OCI-LY1 (cell line): ENCODE measurements at regions not wholly inside any gene's neighbourhood (a gene's known extent, or its start where the extent isn't known, plus 50 kb on each side); places are given as distances from the start of the nearest gene placed in this dataset.

ENCODE experiments used
- H2AFZ ChIP-seq: fragments of 200-600 bp; sonication (generic), shearing (Covaris generic); 2 replicates; pipeline ENCODE4 v1.6.0; 2014; ENCODE audit warnings: antibody characterized with exemption, mild to moderate bottlenecking, low read length
- H3F3A ChIP-seq: fragments of 200-600 bp; sonication (generic), shearing (Covaris generic); 2 replicates; pipeline ENCODE4 v1.6.0; 2014; ENCODE audit warnings: mild to moderate bottlenecking, antibody characterized with exemption, low read length, moderate library complexity; ENCODE audit not compliant: insufficient read depth
- H3K27ac ChIP-seq: fragments of 200-600 bp; sonication (generic); 2 replicates; pipeline ENCODE4 v1.5.1; 2014; ENCODE audit warnings: low read length, mixed run types, mild to moderate bottlenecking, low read depth; ENCODE audit not compliant: poor library complexity, severe bottlenecking
- H3K27me3 ChIP-seq: fragments of 200-600 bp; sonication (generic); 2 replicates; pipeline ENCODE4 v1.6.0; 2014; ENCODE audit warnings: antibody characterized with exemption, mild to moderate bottlenecking, low read length, moderate library complexity; ENCODE audit not compliant: insufficient read depth
- H3K36me3 ChIP-seq: fragments of 200-600 bp; sonication (generic); 2 replicates; pipeline ENCODE4 v1.6.1; 2014; ENCODE audit warnings: mild to moderate bottlenecking, antibody characterized with exemption, low read length, moderate library complexity, mixed read lengths; ENCODE audit not compliant: insufficient read depth
- H3K4me1 ChIP-seq: fragments of 200-600 bp; sonication (generic); 2 replicates; pipeline ENCODE4 v1.5.1; 2014; ENCODE audit warnings: mild to moderate bottlenecking, low read length, moderate library complexity; ENCODE audit not compliant: insufficient read depth, severe bottlenecking
- H3K4me2 ChIP-seq: fragments of 200-600 bp; sonication (generic), shearing (Covaris generic); 2 replicates; pipeline ENCODE4 v1.6.1; 2014; ENCODE audit warnings: low read length
- H3K4me3 ChIP-seq: fragments of 200-600 bp; sonication (generic); 2 replicates; pipeline ENCODE4 v1.5.1; 2014; ENCODE audit warnings: low read length, low read depth, mild to moderate bottlenecking, mixed read lengths; ENCODE audit not compliant: poor library complexity, severe bottlenecking
- H3K79me2 ChIP-seq: fragments of 200-600 bp; shearing (Covaris generic); 2 replicates; pipeline ENCODE4 v1.6.1; 2016; ENCODE audit warnings: mixed run types, low read length, mixed read lengths; ENCODE audit not compliant: insufficient read depth
- H3K9ac ChIP-seq: fragments of 200-600 bp; sonication (generic), shearing (Covaris generic); 2 replicates; pipeline ENCODE4 v1.6.1; 2014; ENCODE audit warnings: mild to moderate bottlenecking, low read length, mixed read lengths
- H3K9me2 ChIP-seq: fragments of 200-600 bp; sonication (generic), shearing (Covaris generic); 2 replicates; pipeline ENCODE4 v1.6.1; 2014; ENCODE audit warnings: low read depth, mild to moderate bottlenecking, low read length, mixed read lengths
- H3K9me3 ChIP-seq: fragments of 200-600 bp; shearing (Covaris generic); 2 replicates; pipeline ENCODE4 v1.6.1; 2014; ENCODE audit warnings: low read length, mixed read lengths
- H4K20me1 ChIP-seq: fragments of 200-600 bp; sonication (generic), shearing (Covaris generic); 2 replicates; pipeline ENCODE4 v1.6.0; 2016; ENCODE audit warnings: mild to moderate bottlenecking, low read length; ENCODE audit not compliant: insufficient read depth
- EZH2 ChIP-seq: fragments of 200-600 bp; sonication (generic), shearing (Covaris generic); IDR thresholded peaks from 2 replicates; pipeline ENCODE4 v1.8.0; 2017; ENCODE audit warnings: borderline replicate concordance, mixed run types, mild to moderate bottlenecking, antibody characterized with exemption, low read length, moderate library complexity, mixed read lengths
- TF ChIP-seq, protein P1 (sequence below): fragments of 200-600 bp; sonication (generic), shearing (Covaris generic); IDR thresholded peaks from 2 replicates; pipeline ENCODE4 v1.5.1; 2017; ENCODE audit warnings: mild to moderate bottlenecking, antibody characterized with exemption, low read length, moderate library complexity, mixed read lengths

DNA sequence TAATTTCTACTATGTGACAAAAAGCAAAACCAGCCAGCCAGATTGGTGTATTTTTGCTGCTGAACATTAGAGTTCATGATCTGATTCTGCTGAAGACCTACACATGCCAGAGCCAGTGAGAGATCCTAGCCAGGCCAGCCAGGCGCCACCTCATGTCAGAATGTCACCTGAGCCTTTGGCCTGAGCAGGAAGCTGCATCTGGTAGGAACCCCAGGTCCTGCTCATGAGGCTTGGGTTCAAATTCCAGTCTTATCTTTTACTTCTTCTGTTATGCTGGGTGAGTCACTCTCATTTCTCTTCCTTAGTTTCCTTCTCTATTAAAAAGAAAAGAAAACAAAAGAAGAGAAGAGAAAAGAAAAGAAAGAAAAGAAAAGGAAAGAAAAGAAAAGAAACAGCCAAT lies 585.1 kb upstream of the CDH5 start:
- no peaks in the 10 kb centered on the region for H4K20me1 ChIP-seq
- no peaks in the 10 kb centered on the region for H3K9me2 ChIP-seq
- no peak overlapping the region for H3K9ac ChIP-seq
- H3F3A ChIP-seq, result no peaks in the 10 kb centered on the region
- H3K9me3 ChIP-seq, result peaks cover 3% of the 10 kb centered on the region; the same call in 1 of the 2 replicates
- H2AFZ ChIP-seq, result no peak overlapping the region
- H3K27me3 ChIP-seq, result no peaks in the 10 kb centered on the region
- H3K79me2 ChIP-seq, result no peaks in the 10 kb centered on the region
- no peaks in the 10 kb centered on the region for H3K4me1 ChIP-seq
- no peak overlapping the region for H3K27ac ChIP-seq
- no peak for TF ChIP-seq EZH2
- TF ChIP-seq, protein P1, sequence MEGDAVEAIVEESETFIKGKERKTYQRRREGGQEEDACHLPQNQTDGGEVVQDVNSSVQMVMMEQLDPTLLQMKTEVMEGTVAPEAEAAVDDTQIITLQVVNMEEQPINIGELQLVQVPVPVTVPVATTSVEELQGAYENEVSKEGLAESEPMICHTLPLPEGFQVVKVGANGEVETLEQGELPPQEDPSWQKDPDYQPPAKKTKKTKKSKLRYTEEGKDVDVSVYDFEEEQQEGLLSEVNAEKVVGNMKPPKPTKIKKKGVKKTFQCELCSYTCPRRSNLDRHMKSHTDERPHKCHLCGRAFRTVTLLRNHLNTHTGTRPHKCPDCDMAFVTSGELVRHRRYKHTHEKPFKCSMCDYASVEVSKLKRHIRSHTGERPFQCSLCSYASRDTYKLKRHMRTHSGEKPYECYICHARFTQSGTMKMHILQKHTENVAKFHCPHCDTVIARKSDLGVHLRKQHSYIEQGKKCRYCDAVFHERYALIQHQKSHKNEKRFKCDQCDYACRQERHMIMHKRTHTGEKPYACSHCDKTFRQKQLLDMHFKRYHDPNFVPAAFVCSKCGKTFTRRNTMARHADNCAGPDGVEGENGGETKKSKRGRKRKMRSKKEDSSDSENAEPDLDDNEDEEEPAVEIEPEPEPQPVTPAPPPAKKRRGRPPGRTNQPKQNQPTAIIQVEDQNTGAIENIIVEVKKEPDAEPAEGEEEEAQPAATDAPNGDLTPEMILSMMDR, result no peak
- H3K36me3 ChIP-seq, result no peaks in the 10 kb centered on the region
- H3K4me3 ChIP-seq, result no peak overlapping the region
- H3K4me2 ChIP-seq, result no peak overlapping the region

DNA sequence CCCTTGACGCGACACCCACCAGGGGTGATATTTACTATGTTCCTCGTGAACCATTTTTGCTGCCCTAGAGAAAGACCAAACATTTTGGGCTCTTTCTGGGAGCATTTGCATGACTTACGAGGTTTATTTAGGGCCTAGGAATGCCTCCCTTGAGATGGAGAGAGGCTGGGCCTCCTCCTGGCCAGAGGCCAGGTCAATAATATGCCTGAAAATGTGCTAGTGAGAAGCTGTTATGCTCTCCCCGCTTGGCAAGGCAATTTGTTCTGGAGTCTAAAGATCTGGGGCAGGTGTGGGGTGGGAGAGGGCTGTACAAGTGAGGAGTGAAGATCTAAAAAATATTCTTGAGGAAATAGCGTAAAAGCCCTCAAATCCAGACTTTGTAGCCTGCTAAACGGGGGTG lies 587.3 kb upstream of the CDH5 start:
- Histone ChIP-seq H3F3A (no peaks in the 10 kb centered on the region), H3K27me3 (no peaks in the 10 kb centered on the region), H3K4me3 (no peak overlapping the region), H3K9ac (no peak overlapping the region), H3K4me1 (no peaks in the 10 kb centered on the region), H4K20me1 (no peaks in the 10 kb centered on the region), H3K9me3 (peaks cover 3% of the 10 kb centered on the region; the same call in 1 of the 2 replicates), H3K79me2 (no peaks in the 10 kb centered on the region), H3K4me2 (no peak overlapping the region), H3K9me2 (no peaks in the 10 kb centered on the region), H3K36me3 (no peaks in the 10 kb centered on the region), H3K27ac (no peak overlapping the region), H2AFZ (no peak overlapping the region)
- TF ChIP-seq, protein P1, result no peak
- TF ChIP-seq EZH2, result no peak

DNA sequence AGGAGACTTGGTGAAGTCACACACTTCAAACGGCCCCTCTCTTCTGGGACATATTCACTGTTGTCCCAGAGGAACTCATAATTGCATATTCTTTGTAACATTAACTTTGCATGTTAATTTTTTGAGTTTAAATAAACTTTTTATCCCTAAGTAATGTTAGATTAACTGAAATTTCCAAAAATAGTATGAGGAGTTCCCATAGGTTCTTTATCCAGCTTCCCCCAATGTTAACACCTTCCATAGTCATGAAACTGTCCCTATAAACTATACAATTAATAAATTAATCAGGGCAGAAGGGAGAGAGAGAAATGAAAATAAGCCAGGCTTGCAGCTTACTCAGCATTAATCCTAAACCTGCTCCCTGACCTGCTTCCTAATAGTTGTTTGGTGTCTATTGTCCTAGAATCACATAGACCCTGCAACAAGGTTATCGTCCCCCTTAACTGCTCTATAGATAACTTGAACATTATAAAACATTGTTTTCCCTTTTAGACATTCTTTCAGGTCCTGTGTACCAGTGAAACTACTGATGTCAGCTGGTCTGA lies 589.8 kb upstream of the CDH5 start:
- Histone ChIP-seq H3K9me3 (peaks cover 5% of the 10 kb centered on the region; the same call in 1 of the 2 replicates), H3K27me3 (no peaks in the 10 kb centered on the region), H3K4me2 (no peak overlapping the region), H4K20me1 (no peaks in the 10 kb centered on the region), H2AFZ (no peak overlapping the region), H3K9me2 (no peaks in the 10 kb centered on the region), H3K27ac (no peak overlapping the region), H3K4me3 (no peak overlapping the region), H3K79me2 (no peaks in the 10 kb centered on the region), H3K36me3 (no peaks in the 10 kb centered on the region), H3F3A (no peaks in the 10 kb centered on the region), H3K9ac (no peak overlapping the region), H3K4me1 (no peaks in the 10 kb centered on the region)
- no peak for TF ChIP-seq EZH2
- TF ChIP-seq, protein P1, result no peak
